HCT116 (cell line): ENCODE measurements at regions not wholly inside any gene's neighbourhood (a gene's known extent, or its start where the extent isn't known, plus 50 kb on each side); places are given as distances from the start of the nearest gene placed in this dataset.

ENCODE experiments used
- ATAC-seq: fragments of 200-7000 bp; cut with Tn5 transposase; 2 replicates; pipeline ENCODE4 v1.9.1; 2020; ENCODE audit warnings: mild to moderate bottlenecking, moderate library complexity
- BruUV-seq: library from RNA; stranded (reverse); fragments of 400-500 nt; replicated peaks from 2 replicates; lab custom pipeline; 2021; lab: Mats Ljungman, UMichigan
- CTCF ChIA-PET: fragments of 300-600 bp; sonication (Branson Sonifier 250); formaldehyde crosslinking; loops from one replicate; lab custom pipeline; 2021; ENCODE audit warnings: antibody characterized with exemption; lab: Charles Lee
- POLR2A ChIA-PET: fragments of 300-600, 350-600 bp; sonication (Branson Sonifier 250); formaldehyde crosslinking; loops from one replicate; lab custom pipeline; 2021; ENCODE audit warnings: antibody characterized with exemption; lab: Charles Lee
- RAD21 ChIA-PET, 2 experiments: fragments of 300-600 bp; sonication (Branson Sonifier 250); formaldehyde crosslinking; loops; one replicate each; lab custom pipeline; 2023; ENCODE audit warnings: low total read pairs in 2 of 2; ENCODE audit not compliant: uncharacterized antibody in 2 of 2, unreplicated experiment in 2 of 2, low non-redundant PET in 1 of 2; lab: Charles Lee
- DNase-seq: peaks from one replicate; pipeline ENCODE4 v3.0.0-alpha.2; 2010; ENCODE audit warnings: low read depth, low spot score
- H2AFZ ChIP-seq: fragments of 200-600 bp; shearing (Covaris generic), sonication (generic); 2 replicates; pipeline ENCODE4 v1.6.1; 2017; ENCODE audit warnings: low read depth, mixed run types, mixed read lengths, antibody characterized with exemption, low read length; ENCODE audit not compliant: poor library complexity, severe bottlenecking
- H3K27ac ChIP-seq: 2 replicates; pipeline ENCODE4 v1.5.1; 2012; ENCODE audit warnings: low read depth, low read length
- H3K27me3 ChIP-seq: fragments of 200-600 bp; sonication (generic); 2 replicates; pipeline ENCODE4 v1.6.1; 2016; ENCODE audit warnings: mixed run types, low read length, mixed read lengths; ENCODE audit not compliant: insufficient read depth
- H3K36me3 ChIP-seq, 2 experiments: fragments of 200-500 bp in 1 of 2; fragments of 200-600 bp in 1 of 2; sonication (Bioruptor generic) in 1 of 2; sonication (generic) in 1 of 2; 2 replicates each; pipeline versions ENCODE4 v1.5.1 to v1.6.1; 2014 to 2016; ENCODE audit warnings: low read length in 2 of 2, inconsistent platforms in 1 of 2, mixed read lengths in 1 of 2, mixed run types in 1 of 2; ENCODE audit not compliant: insufficient read depth in 2 of 2, control insufficient read depth in 1 of 2
- H3K4me1 ChIP-seq, 2 experiments: fragments of 200-600 bp in 1 of 2; sonication (generic) in 1 of 2; 2 replicates each; pipeline versions ENCODE4 v1.5.1 to v1.6.1; 2012 to 2017; ENCODE audit warnings: low read length in 2 of 2, inconsistent platforms in 1 of 2, mild to moderate bottlenecking in 1 of 2, mixed read lengths in 1 of 2, mixed run types in 1 of 2, moderate library complexity in 1 of 2; ENCODE audit not compliant: insufficient read depth in 2 of 2, control insufficient read depth in 1 of 2
- H3K4me2 ChIP-seq: fragments of 200-600 bp; sonication (generic); 2 replicates; pipeline ENCODE4 v1.6.1; 2017; ENCODE audit warnings: mixed run types, low read length, mixed read lengths
- H3K4me3 ChIP-seq, 2 experiments: fragments of 200-600 bp in 1 of 2; sonication (generic) in 1 of 2; replicated peaks in 1 of 2; 2 replicates each; pipeline ENCODE4 v1.5.1; 2011 to 2016; ENCODE audit warnings: low read length in 2 of 2, control low read depth in 1 of 2, low read depth in 1 of 2, mild to moderate bottlenecking in 1 of 2, mixed read lengths in 1 of 2, mixed run types in 1 of 2
- H3K79me2 ChIP-seq: fragments of 200-600 bp; sonication (generic); 2 replicates; pipeline ENCODE4 v1.6.1; 2017; ENCODE audit warnings: mild to moderate bottlenecking, mixed run types, low read length, moderate library complexity, mixed read lengths; ENCODE audit not compliant: insufficient read depth
- H3K9ac ChIP-seq: fragments of 200-600 bp; sonication (generic); 2 replicates; pipeline ENCODE4 v1.6.1; 2016; ENCODE audit warnings: low read length, mixed read lengths
- H3K9me2 ChIP-seq: fragments of 200-600 bp; sonication (generic), shearing (Covaris generic); 2 replicates; pipeline ENCODE4 v1.6.1; 2017; ENCODE audit warnings: mixed run types, mild to moderate bottlenecking, moderate library complexity; ENCODE audit not compliant: insufficient read depth
- H3K9me3 ChIP-seq, 2 experiments: fragments of 200-500 bp in 1 of 2; fragments of 200-600 bp in 1 of 2; sonication (Bioruptor generic) in 1 of 2; sonication (generic) in 1 of 2; 2 replicates each; pipeline ENCODE4 v1.6.1; 2014 to 2017; ENCODE audit warnings: low read length in 2 of 2, mixed read lengths in 2 of 2, inconsistent platforms in 1 of 2, low read depth in 1 of 2, mild to moderate bottlenecking in 1 of 2, mixed run types in 1 of 2, moderate library complexity in 1 of 2; ENCODE audit not compliant: control insufficient read depth in 1 of 2, insufficient read depth in 1 of 2
- H4K20me1 ChIP-seq: fragments of 200-600 bp; sonication (generic), shearing (Covaris generic); 2 replicates; pipeline ENCODE4 v1.6.1; 2017; ENCODE audit warnings: mixed run types, mild to moderate bottlenecking, moderate library complexity; ENCODE audit not compliant: insufficient read depth
- CEBPB ChIP-seq: IDR thresholded peaks from 2 replicates; pipeline ENCODE4 v1.6.1; 2012; ENCODE audit warnings: low read depth
- ELF1 ChIP-seq: IDR thresholded peaks from 2 replicates; pipeline ENCODE4 v1.6.1; 2012; ENCODE audit warnings: low read depth, borderline replicate concordance
- EZH2 ChIP-seq: fragments of 200-600 bp; sonication (generic); IDR thresholded peaks from 2 replicates; pipeline ENCODE4 v1.6.1; 2017; ENCODE audit warnings: antibody characterized with exemption, mixed run types
- EZH2phosphoT487 ChIP-seq: fragments of 200-600 bp; IDR thresholded peaks from 2 replicates; pipeline ENCODE4 v1.6.1; 2018; ENCODE audit warnings: antibody characterized with exemption, borderline replicate concordance
- JUND ChIP-seq: IDR thresholded peaks from 2 replicates; pipeline ENCODE4 v1.6.1; 2012
- MAX ChIP-seq: IDR thresholded peaks from 2 replicates; pipeline ENCODE4 v1.6.1; 2012
- POLR2A ChIP-seq: IDR thresholded peaks from 2 replicates; pipeline ENCODE4 v1.7.0; 2011; ENCODE audit warnings: borderline replicate concordance; ENCODE audit not compliant: insufficient read depth, insufficient read length; ENCODE audit errors: extremely low read depth
- POLR2AphosphoS5 ChIP-seq: IDR thresholded peaks from 2 replicates; pipeline ENCODE4 v1.6.1; 2011; ENCODE audit warnings: mild to moderate bottlenecking, low read depth, low read length, moderate library complexity
- SIN3A ChIP-seq: IDR thresholded peaks from 2 replicates; pipeline ENCODE4 v1.6.1; 2012; ENCODE audit warnings: low read depth
- intact Hi-C: fragments of 100-400 bp; cut with micrococcal nuclease; formaldehyde crosslinking; loops from 2 replicates; pipeline ENCODE4 v1.10.0; 2022

DNA sequence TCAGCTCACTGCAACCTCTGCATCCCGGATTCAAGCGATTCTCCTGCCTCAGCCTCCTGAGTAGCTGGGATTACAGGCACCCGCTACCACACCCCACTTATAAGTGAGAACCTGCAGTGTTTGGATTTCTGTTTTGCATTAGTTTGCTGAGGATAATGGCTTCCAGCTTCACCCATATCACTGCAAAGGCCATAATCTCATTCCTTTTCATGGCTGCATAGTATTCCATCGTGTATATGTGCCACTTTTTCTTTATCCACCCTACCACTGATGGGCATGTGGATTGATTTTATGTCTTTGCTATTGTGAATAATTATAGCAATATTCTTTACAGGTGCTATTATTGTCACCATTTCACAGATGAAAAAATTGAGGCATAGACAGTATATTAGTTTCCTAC, 301.0 kb upstream of the MAF start:
- H2AFZ ChIP-seq = no peak overlapping the region
- no TSS peak for BruUV-seq
- ChIA-PET POLR2A (no interaction called here), RAD21 (no interaction called here), CTCF (no interaction called here)
- no peaks in the 10 kb centered on the region for H3K9me2 ChIP-seq
- no peaks in the 10 kb centered on the region for H3K36me3 ChIP-seq
- no peaks in the 10 kb centered on the region for H3K79me2 ChIP-seq
- intact Hi-C loops = no loop called here
- ATAC-seq (no peak), DNase-seq (no peak)
- H3K9ac ChIP-seq = no peak overlapping the region
- no peaks in the 10 kb centered on the region for H3K27me3 ChIP-seq
- H4K20me1 ChIP-seq = no peaks in the 10 kb centered on the region
- TF ChIP-seq POLR2AphosphoS5 (no peak), ELF1 (no peak), CEBPB (no peak), POLR2A (no peak), MAX (no peak), SIN3A (no peak), EZH2 (no peak), EZH2phosphoT487 (no peak)
- H3K4me3 ChIP-seq = no peak overlapping the region
- H3K9me3 ChIP-seq = peaks cover 41 to 61% of the 10 kb centered on the region in 2 experiments; a peak in 2 of 4 replicates
- no peak overlapping the region for H3K27ac ChIP-seq
- no peaks in the 10 kb centered on the region for H3K4me1 ChIP-seq
- no peak overlapping the region for H3K4me2 ChIP-seq

DNA sequence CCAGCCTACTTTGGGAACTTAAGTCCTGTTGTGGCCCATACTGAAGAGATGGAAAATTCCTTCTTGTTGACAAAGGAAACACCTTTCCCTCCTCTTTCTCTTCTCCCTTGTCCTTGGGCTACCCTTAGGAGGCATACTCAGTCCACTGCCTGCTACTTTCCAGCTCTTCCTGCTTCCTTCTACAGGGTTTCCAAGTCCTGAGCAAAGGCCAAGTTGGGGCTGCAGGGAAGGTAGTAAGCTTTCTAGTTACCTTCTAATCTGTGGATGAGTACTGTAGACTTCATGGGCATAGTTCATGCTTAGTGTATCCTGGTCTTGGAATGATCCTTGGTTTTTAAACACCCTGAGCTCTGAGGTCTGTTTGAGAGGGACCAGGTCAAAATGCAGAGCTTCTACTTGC, 299.2 kb upstream of the MAF start:
- intact Hi-C loops = no loop called here
- H3K4me2 ChIP-seq = no peak overlapping the region
- no peak overlapping the region for H3K27ac ChIP-seq
- no TSS peak for BruUV-seq
- H3K79me2 ChIP-seq = no peaks in the 10 kb centered on the region
- H3K4me1 ChIP-seq = no peaks in the 10 kb centered on the region
- DNase-seq (no peak), ATAC-seq (no peak)
- no peaks in the 10 kb centered on the region for H4K20me1 ChIP-seq
- RAD21 ChIA-PET = no interaction called here
- TF ChIP-seq JUND = no peak
- TF ChIP-seq MAX = no peak
- H3K4me3 ChIP-seq = no peak overlapping the region
- no peak overlapping the region for H3K9ac ChIP-seq
- CTCF ChIA-PET = no interaction called here
- POLR2A ChIA-PET = no interaction called here
- H3K36me3 ChIP-seq = no peaks in the 10 kb centered on the region
- peaks cover 45 to 53% of the 10 kb centered on the region in 2 experiments; a peak in 2 of 4 replicates for H3K9me3 ChIP-seq
- H2AFZ ChIP-seq = no peak overlapping the region
- H3K27me3 ChIP-seq = no peaks in the 10 kb centered on the region
- no peaks in the 10 kb centered on the region for H3K9me2 ChIP-seq
